Lower leg skin (tissue), 4 donors: ENCODE measurements at regions not wholly inside any gene's neighbourhood (a gene's known extent, or its start where the extent isn't known, plus 50 kb on each side); places are given as distances from the start of the nearest gene placed in this dataset.

Source experiments
- DNase-seq, 2 donors: peaks; one replicate each; pipeline ENCODE4 v3.0.0-alpha.2; 2019; ENCODE audit warnings: low spot score in 2 of 2
- H3K4me3 ChIP-seq: fragments of 200-600 bp; sonication (generic); 2 replicates; pipeline ENCODE4 v1.5.1; 2017; ENCODE audit warnings: mild to moderate bottlenecking, low read depth; ENCODE audit not compliant: poor library complexity, severe bottlenecking
- CTCF ChIP-seq, 3 donors: fragments of 450-650 bp; IDR thresholded peaks; one replicate each; pipeline ENCODE4 v1.5.1; 2016; ENCODE audit warnings: antibody characterized with exemption in 3 of 3, mild to moderate bottlenecking in 3 of 3, moderate library complexity in 2 of 3
- POLR2A ChIP-seq, 2 donors: fragments of 450-650 bp; IDR thresholded peaks; one replicate each; pipeline ENCODE4 v1.6.1; 2016 to 2017; ENCODE audit warnings: antibody characterized with exemption in 2 of 2, mild to moderate bottlenecking in 1 of 2, moderate library complexity in 1 of 2
- WGBS, 2 donors: methylation state at CpG; one replicate each; pipeline ENCODE4 v1.1.5; 2018; 5-methylcytosine and 5-hydroxymethylcytosine counted together
- intact Hi-C: fragments of 100-400 bp; cut with DNase I; formaldehyde crosslinking; loops from one replicate; pipeline ENCODE4 v1.15.0; 2023; ENCODE audit warnings: low total_unique reads

GRCh38 chr13:74193391-74193790 is 59.2 kb upstream of the KLF12 start:
- H3K4me3 ChIP-seq, result no peak overlapping the region
- DNase-seq, result no peak
- no peak for TF ChIP-seq CTCF (IDR thresholded peaks at IDR 0.05)
- TF ChIP-seq POLR2A (IDR thresholded peaks at IDR 0.05), result no peak
- intact Hi-C loops, result no loop called here
- 67 to 91% methylated on average over 1 of the region's 1 CpG for WGBS, 2 donors

GRCh38 chr13:74191410-74191809 is 57.2 kb upstream of the KLF12 start:
- no peak overlapping the region for H3K4me3 ChIP-seq
- WGBS, 2 donors, result 74% methylated on average over 3 of the region's 3 CpGs
- intact Hi-C loops, result no loop called here
- TF ChIP-seq CTCF (IDR thresholded peaks at IDR 0.05), result no peak
- no peak for TF ChIP-seq POLR2A (IDR thresholded peaks at IDR 0.05)
- DNase-seq, result no peak

- TF ChIP-seq CTCF (IDR thresholded peaks at IDR 0.05) (no peak), POLR2A (IDR thresholded peaks at IDR 0.05) (no peak)
- intact Hi-C loops, result no loop called here
- no peak overlapping the region for H3K4me3 ChIP-seq
- WGBS, 2 donors, result 50 to 55% methylated on average over 1 of the region's 1 CpG
- DNase-seq, result no peak
Measured at GRCh38 chr13:74190999-74191398, 56.8 kb upstream of the KLF12 start.

GRCh38 chr13:74187564-74187963 is 53.4 kb upstream of the KLF12 start:
- intact Hi-C loops, result no loop called here
- TF ChIP-seq CTCF (IDR thresholded peaks at IDR 0.05) (no peak), POLR2A (IDR thresholded peaks at IDR 0.05) (no peak)
- no peak overlapping the region for H3K4me3 ChIP-seq
- no peak for DNase-seq
- WGBS, 2 donors, result 41 to 65% methylated on average over 2 of the region's 2 CpGs

- WGBS, 2 donors, result 73 to 79% methylated on average over 1 of the region's 1 CpG
- DNase-seq, result no peak
- intact Hi-C loops, result no loop called here
- TF ChIP-seq CTCF (IDR thresholded peaks at IDR 0.05), result no peak
- no peak overlapping the region for H3K4me3 ChIP-seq
Measured at GRCh38 chr13:74184283-74184682, 50.1 kb upstream of the KLF12 start.
